CD4-positive, alpha-beta T cell treated with Interleukin-4 for 1 hour (primary cell): ENCODE measurements at regions not wholly inside any gene's neighbourhood (a gene's known extent, or its start where the extent isn't known, plus 50 kb on each side); places are given as distances from the start of the nearest gene placed in this dataset.
"Not testable (repeated sequence)": the region's sequence is repeated elsewhere in the genome, so short reads cannot be mapped to it uniquely, and the experiment has no call there.

Experiments used
- DNase-seq, 2 donors: peaks; one replicate each; pipeline ENCODE4 v3.0.0-alpha.2; 2020 to 2022

- no peak for DNase-seq
Measured at GRCh38 chr5:103834216-103834615, 271.6 kb upstream of the NUDT12 start.

GRCh38 chr5:103829585-103829984 is 267.0 kb upstream of the NUDT12 start:
- no peak for DNase-seq

- DNase-seq: no peak
Measured at GRCh38 chr5:103827976-103828375, 265.4 kb upstream of the NUDT12 start.

GRCh38 chr5:103821361-103821760 is 258.8 kb upstream of the NUDT12 start:
- DNase-seq: no peak

- no peak for DNase-seq
Measured at GRCh38 chr5:103808464-103809106, 246.0 kb upstream of the NUDT12 start.

- no peak for DNase-seq
Measured at GRCh38 chr5:103804711-103805110, 242.1 kb upstream of the NUDT12 start.

- DNase-seq: no peak
Measured at GRCh38 chr5:103801681-103802080, 239.1 kb upstream of the NUDT12 start.

- no peak for DNase-seq
Measured at GRCh38 chr5:103800741-103801495, 238.3 kb upstream of the NUDT12 start.

- no peak for DNase-seq
Measured at GRCh38 chr5:103793595-103794182, 231.1 kb upstream of the NUDT12 start.

- no peak for DNase-seq
Measured at GRCh38 chr5:103785569-103785968, 223.0 kb upstream of the NUDT12 start.

- no peak for DNase-seq
Measured at GRCh38 chr5:103783669-103784068, 221.1 kb upstream of the NUDT12 start.

GRCh38 chr5:103780794-103781193 is 218.2 kb upstream of the NUDT12 start:
- DNase-seq: no peak

- no peak for DNase-seq
Measured at GRCh38 chr5:103774721-103775120, 212.1 kb upstream of the NUDT12 start.

- no peak for DNase-seq
Measured at GRCh38 chr5:103772248-103772647, 209.7 kb upstream of the NUDT12 start.

GRCh38 chr5:103764403-103764802 is 201.8 kb upstream of the NUDT12 start:
- DNase-seq: no peak

- no peak for DNase-seq
Measured at GRCh38 chr5:103758996-103759395, 196.4 kb upstream of the NUDT12 start.

GRCh38 chr5:103755974-103756373 is 193.4 kb upstream of the NUDT12 start:
- no peak for DNase-seq

- DNase-seq: no peak
Measured at GRCh38 chr5:103745353-103746065, 182.9 kb upstream of the NUDT12 start.

GRCh38 chr5:103744159-103744558 is 181.6 kb upstream of the NUDT12 start:
- no peak for DNase-seq

- no peak for DNase-seq
Measured at GRCh38 chr5:103743421-103743820, 180.8 kb upstream of the NUDT12 start.

GRCh38 chr5:103741984-103742383 is 179.4 kb upstream of the NUDT12 start:
- DNase-seq: no peak

GRCh38 chr5:103736343-103736742 is 173.8 kb upstream of the NUDT12 start:
- not testable (repeated sequence) for DNase-seq

GRCh38 chr5:103724271-103724670 is 161.7 kb upstream of the NUDT12 start:
- DNase-seq: no peak

GRCh38 chr5:103721183-103721582 is 158.6 kb upstream of the NUDT12 start:
- DNase-seq: no peak
